ENCODE measurements at regions not wholly inside any gene's neighbourhood (a gene's known extent, or its start where the extent isn't known, plus 50 kb on each side); places are given as distances from the start of the nearest gene placed in this dataset.

DNA sequence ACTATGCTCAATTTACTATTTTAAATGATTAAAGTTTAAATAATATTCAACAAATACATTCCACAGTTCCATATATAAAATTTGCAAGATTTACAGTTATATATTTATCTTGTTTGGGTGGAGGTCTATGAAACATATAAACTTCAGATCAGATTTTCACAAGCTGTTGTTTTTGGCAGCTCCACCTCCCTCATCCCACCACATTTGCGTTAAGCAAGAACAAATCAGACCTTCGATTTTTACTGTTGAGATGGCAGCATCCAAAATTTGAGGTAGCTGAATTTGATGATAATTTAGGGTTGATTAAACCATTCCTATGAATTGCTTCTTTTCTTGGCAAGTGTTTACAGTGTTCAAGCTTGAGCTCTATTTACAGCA is 986.4 kb downstream of the REEP3 start:
- no peak for TF ChIP-seq CTCF (IDR thresholded peaks at IDR 0.05; ENCODE audit: borderline replicate concordance, control extremely low read depth, extremely low read depth, insufficient read depth, missing control alignments)

DNA sequence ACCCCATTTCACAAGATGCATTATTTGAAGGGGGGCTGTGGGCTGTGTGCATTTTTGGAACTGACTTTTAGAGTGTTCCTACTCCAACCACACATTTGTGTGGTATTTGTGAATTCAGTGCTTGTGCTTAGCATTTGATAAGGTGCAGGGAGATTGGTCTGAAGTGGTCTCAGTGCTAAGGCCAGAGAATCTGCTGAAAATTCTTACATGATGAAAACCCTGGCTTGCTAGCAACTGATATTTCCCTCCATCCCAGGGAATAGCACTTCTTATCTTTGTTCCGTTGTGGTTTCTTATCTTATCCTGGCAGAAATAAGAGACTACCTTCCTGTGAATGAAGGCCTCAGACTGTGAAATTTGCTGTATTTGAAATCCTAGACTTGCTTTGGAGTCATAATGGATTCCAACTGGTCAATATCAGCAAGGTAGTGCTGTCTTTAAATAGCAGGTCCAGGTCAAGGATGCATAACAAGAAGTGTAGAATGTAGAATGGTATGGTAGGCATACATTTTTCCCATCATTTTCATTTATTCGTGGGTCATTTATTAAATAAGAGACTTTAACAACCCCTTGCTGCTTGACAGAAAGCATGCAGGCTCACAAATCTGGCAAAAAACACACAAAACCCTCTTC is 986.9 kb downstream of the REEP3 start:
- DNase-seq (ENCODE audit: low spot score): no peak
- no peak for TF ChIP-seq CTCF (IDR thresholded peaks at IDR 0.05; ENCODE audit: borderline replicate concordance, control extremely low read depth, extremely low read depth, insufficient read depth, missing control alignments)
- in situ Hi-C loops (cut with MboI; ENCODE audit: low sequenced_read_pairs, unreplicated experiment): no loop called here

More for the DNA sequence above, 986.4 kb downstream of the REEP3 start:
- in situ Hi-C loops (cut with MboI; ENCODE audit: low sequenced_read_pairs, unreplicated experiment): no loop called here
- no peak for DNase-seq (ENCODE audit: low spot score)

DNA sequence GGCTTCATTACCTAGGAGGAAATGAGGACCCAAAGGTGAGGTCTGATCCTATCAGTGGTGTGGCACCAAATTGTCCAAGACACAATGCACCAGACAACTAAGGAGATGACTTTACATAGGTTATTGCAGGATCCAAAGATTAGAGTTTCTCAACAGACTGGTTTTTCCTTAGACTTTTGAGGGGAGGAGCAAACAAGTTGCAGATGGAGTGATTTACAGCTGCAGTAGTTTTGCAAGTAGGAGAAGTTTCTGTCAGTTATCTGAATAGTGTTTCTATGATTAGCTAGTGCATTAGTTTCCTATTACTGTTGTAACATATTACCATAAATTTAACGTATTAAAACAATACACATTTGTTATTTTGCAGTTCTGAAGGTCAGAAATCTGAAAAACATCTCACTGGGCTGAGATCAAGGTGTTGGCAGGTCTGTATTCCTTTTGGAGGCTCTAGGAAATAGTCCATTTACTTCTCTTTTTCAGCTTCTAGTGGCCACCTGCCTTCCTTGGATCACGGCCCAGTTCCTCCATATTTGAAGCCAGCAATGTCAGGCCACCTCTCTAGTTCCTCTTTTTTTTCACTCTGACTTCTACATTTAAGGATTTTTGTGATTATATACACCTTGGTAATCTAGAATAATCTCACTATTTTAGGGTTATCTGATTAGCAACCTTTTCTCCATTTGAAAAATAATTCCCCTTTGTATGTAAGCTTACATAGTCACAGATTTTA is 994.9 kb downstream of the REEP3 start:
- in situ Hi-C loops (cut with MboI; ENCODE audit: low sequenced_read_pairs, unreplicated experiment): no loop called here
- no peak for TF ChIP-seq CTCF (IDR thresholded peaks at IDR 0.05; ENCODE audit: borderline replicate concordance, control extremely low read depth, extremely low read depth, insufficient read depth, missing control alignments)
- DNase-seq (ENCODE audit: low spot score): no peak

DNA sequence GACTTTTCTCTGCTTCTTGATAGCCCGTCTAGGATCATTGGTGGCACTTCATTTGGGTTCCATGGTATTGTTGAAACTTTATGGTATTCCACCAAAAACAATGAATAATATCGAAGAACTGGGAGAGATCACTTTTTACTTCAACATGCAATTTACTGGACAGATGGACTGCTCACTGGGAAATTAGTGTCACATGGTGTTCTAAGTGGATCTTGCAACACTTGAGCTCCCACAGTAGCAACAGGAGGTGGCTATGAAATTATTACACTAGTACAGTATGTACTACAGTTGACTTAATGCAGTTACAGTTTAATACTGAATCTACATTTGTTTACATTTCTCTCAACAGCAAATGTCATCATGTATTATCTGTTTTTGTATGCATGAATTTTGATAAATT is 997.3 kb downstream of the REEP3 start:
- TF ChIP-seq CTCF (IDR thresholded peaks at IDR 0.05; ENCODE audit: borderline replicate concordance, control extremely low read depth, extremely low read depth, insufficient read depth, missing control alignments): no peak
- in situ Hi-C loops (cut with MboI; ENCODE audit: low sequenced_read_pairs, unreplicated experiment): no loop called here
- no peak for DNase-seq (ENCODE audit: low spot score)

DNA sequence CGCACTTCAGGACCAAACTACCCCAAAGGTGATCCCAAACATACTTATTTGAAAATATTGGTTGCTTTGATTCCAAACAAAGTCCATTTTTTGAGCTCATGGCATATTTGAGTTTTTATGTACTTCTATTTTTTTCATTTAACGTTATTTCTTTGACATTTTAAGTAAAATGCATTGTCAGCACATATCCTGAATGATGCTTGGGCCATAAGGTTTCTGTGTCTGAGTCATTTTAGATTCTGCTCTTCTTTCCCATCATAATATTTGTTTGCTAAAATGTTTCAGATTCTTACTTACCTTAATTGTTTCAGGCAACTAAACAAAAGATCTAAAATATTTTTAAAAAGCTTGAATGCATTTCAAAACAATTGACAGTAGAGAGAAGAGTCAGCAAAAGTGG is 998.2 kb downstream of the REEP3 start:
- in situ Hi-C loops (cut with MboI; ENCODE audit: low sequenced_read_pairs, unreplicated experiment): no loop called here
- no peak for DNase-seq (ENCODE audit: low spot score)
- no peak for TF ChIP-seq CTCF (IDR thresholded peaks at IDR 0.05; ENCODE audit: borderline replicate concordance, control extremely low read depth, extremely low read depth, insufficient read depth, missing control alignments)

DNA sequence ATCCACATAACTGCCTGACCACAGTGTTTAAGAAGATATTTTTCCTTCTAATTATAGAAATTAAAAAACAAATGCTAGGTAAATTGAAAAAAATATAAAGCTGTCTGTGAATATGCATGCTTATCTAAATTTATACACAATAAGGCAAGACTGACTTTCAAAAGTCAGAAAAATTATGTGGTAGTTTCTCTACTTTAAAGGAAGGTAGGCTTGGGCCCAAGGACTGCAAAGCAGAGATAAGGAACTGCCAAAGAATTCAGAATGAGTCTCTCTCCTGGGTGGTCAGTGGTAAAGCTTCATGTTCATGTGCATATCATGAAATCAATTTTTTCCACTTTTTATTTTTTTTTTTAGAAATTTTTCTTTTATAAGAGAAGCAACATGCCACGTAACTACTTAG is 998.6 kb downstream of the REEP3 start:
- in situ Hi-C loops (cut with MboI; ENCODE audit: low sequenced_read_pairs, unreplicated experiment): no loop called here
- no peak for DNase-seq (ENCODE audit: low spot score)
- no peak for TF ChIP-seq CTCF (IDR thresholded peaks at IDR 0.05; ENCODE audit: borderline replicate concordance, control extremely low read depth, extremely low read depth, insufficient read depth, missing control alignments)

Measured in GM13976 (cell line).